Peyer's patch (tissue), 4 donors: ENCODE measurements at regions not wholly inside any gene's neighbourhood (a gene's known extent, or its start where the extent isn't known, plus 50 kb on each side); places are given as distances from the start of the nearest gene placed in this dataset.

ENCODE experiments used
- CTCF ChIP-seq, 6 experiments: fragments of 450-650 bp in 4 of 6; fragments of 200-600 bp in 2 of 6; sonication (generic) in 1 of 6; IDR thresholded peaks; one replicate each; pipeline ENCODE4 v1.5.1; 2017 to 2019; ENCODE audit warnings: antibody characterized with exemption in 6 of 6, mild to moderate bottlenecking in 3 of 6, moderate library complexity in 1 of 6
- POLR2A ChIP-seq, 2 donors: fragments of 450-650 bp; IDR thresholded peaks; one replicate each; pipeline ENCODE4 v1.5.1; 2017; ENCODE audit warnings: antibody characterized with exemption in 2 of 2, mild to moderate bottlenecking in 2 of 2, moderate library complexity in 2 of 2

- TF ChIP-seq CTCF (IDR thresholded peaks at IDR 0.05) (no peak), POLR2A (IDR thresholded peaks at IDR 0.05) (no peak)
Observed at GRCh38 chr20:19944772-19945459, 72.2 kb upstream of the NAA20 start.
